Mesenchymal stem cell (in vitro differentiated cells and primary cell): ENCODE measurements at regions not wholly inside any gene's neighbourhood (a gene's known extent, or its start where the extent isn't known, plus 50 kb on each side); places are given as distances from the start of the nearest gene placed in this dataset.

Source experiments
- DNase-seq: peaks from one replicate; pipeline ENCODE4 v3.0.0-alpha.2; 2013
- H2AFZ ChIP-seq: one replicate; pipeline ENCODE4 v1.6.1; 2013; ENCODE audit warnings: low read depth, mild to moderate bottlenecking, control low read depth, inconsistent platforms, low read length, moderate library complexity
- H2AK5ac ChIP-seq: 2 replicates; pipeline ENCODE4 v1.6.1; 2013; ENCODE audit warnings: low read length, moderate library complexity, mild to moderate bottlenecking, inconsistent platforms; ENCODE audit not compliant: severe bottlenecking
- H2BK120ac ChIP-seq: one replicate; pipeline ENCODE4 v1.6.1; 2013; ENCODE audit warnings: low read depth, mild to moderate bottlenecking, inconsistent platforms, low read length, moderate library complexity
- H2BK12ac ChIP-seq, 2 experiments: one replicate each; pipeline ENCODE4 v1.6.1; 2013; ENCODE audit warnings: inconsistent platforms in 2 of 2, low read length in 2 of 2, mild to moderate bottlenecking in 2 of 2, moderate library complexity in 2 of 2, control low read depth in 1 of 2
- H2BK15ac ChIP-seq: one replicate; pipeline ENCODE4 v1.6.1; 2013; ENCODE audit warnings: mild to moderate bottlenecking, low read depth, inconsistent platforms; ENCODE audit not compliant: poor library complexity, severe bottlenecking
- H2BK5ac ChIP-seq: 2 replicates; pipeline ENCODE4 v1.6.1; 2013; ENCODE audit warnings: low read depth, mild to moderate bottlenecking, low read length, control low read depth, inconsistent platforms; ENCODE audit not compliant: poor library complexity, severe bottlenecking
- H3K14ac ChIP-seq, 2 experiments: one replicate each; pipeline ENCODE4 v1.6.1; 2013; ENCODE audit warnings: inconsistent platforms in 2 of 2, low read length in 2 of 2, control low read depth in 1 of 2, mild to moderate bottlenecking in 1 of 2, moderate library complexity in 1 of 2
- H3K18ac ChIP-seq, 2 experiments: one replicate each; pipeline ENCODE4 v1.6.1; 2013; ENCODE audit warnings: inconsistent platforms in 2 of 2, low read length in 2 of 2, control low read depth in 1 of 2, low read depth in 1 of 2, mild to moderate bottlenecking in 1 of 2
- H3K23ac ChIP-seq, 2 experiments: one replicate each; pipeline ENCODE4 v1.6.1; 2013; ENCODE audit warnings: inconsistent platforms in 2 of 2, low read length in 2 of 2, mild to moderate bottlenecking in 2 of 2, moderate library complexity in 2 of 2, control low read depth in 1 of 2
- H3K27ac ChIP-seq: 2 replicates; pipeline ENCODE4 v1.5.1; 2013; ENCODE audit warnings: mild to moderate bottlenecking, moderate library complexity, low read length, control low read depth, inconsistent platforms; ENCODE audit not compliant: poor library complexity, severe bottlenecking
- H3K27me3 ChIP-seq, 2 experiments: 2 replicates each; pipeline versions ENCODE4 v1.6.1 to v1.7.0; 2013; ENCODE audit warnings: low read length in 2 of 2, mild to moderate bottlenecking in 2 of 2, moderate library complexity in 2 of 2, control low read depth in 1 of 2, inconsistent platforms in 1 of 2; ENCODE audit not compliant: control insufficient read depth in 1 of 2, insufficient read depth in 1 of 2
- H3K36me3 ChIP-seq, 2 experiments: 2 replicates each; pipeline versions ENCODE4 v1.6.1 to v1.7.0; 2013; ENCODE audit warnings: low read length in 2 of 2, control low read depth in 1 of 2, inconsistent platforms in 1 of 2, low read depth in 1 of 2, mild to moderate bottlenecking in 1 of 2; ENCODE audit not compliant: insufficient read depth in 2 of 2, control insufficient read depth in 1 of 2
- H3K4ac ChIP-seq, 2 experiments: one replicate each; pipeline ENCODE4 v1.6.1; 2013; ENCODE audit warnings: inconsistent platforms in 2 of 2, low read length in 2 of 2, mild to moderate bottlenecking in 2 of 2, moderate library complexity in 2 of 2, control low read depth in 1 of 2, low read depth in 1 of 2
- H3K4me1 ChIP-seq: 2 replicates; pipeline ENCODE4 v1.6.1; 2013; ENCODE audit warnings: low read depth, low read length, control low read depth; ENCODE audit not compliant: control insufficient read depth, insufficient read depth
- H3K4me2 ChIP-seq: 2 replicates; pipeline ENCODE4 v1.6.1; 2013; ENCODE audit warnings: low read length, mild to moderate bottlenecking, inconsistent platforms; ENCODE audit not compliant: poor library complexity, severe bottlenecking
- H3K4me3 ChIP-seq, 2 experiments: 2 replicates each; pipeline versions ENCODE4 v1.5.1 to v1.7.0; 2013; ENCODE audit warnings: low read length in 2 of 2, mild to moderate bottlenecking in 2 of 2, control low read depth in 1 of 2, low read depth in 1 of 2; ENCODE audit not compliant: insufficient read depth in 1 of 2
- H3K79me1 ChIP-seq: replicated peaks from 2 replicates; pipeline ENCODE4 v1.6.1; 2013; ENCODE audit warnings: mild to moderate bottlenecking, control low read depth, low read length, inconsistent platforms; ENCODE audit not compliant: poor library complexity, severe bottlenecking
- H3K9ac ChIP-seq: 2 replicates; pipeline ENCODE4 v1.7.0; 2013; ENCODE audit warnings: mild to moderate bottlenecking, low read length, moderate library complexity
- H3K9me3 ChIP-seq: 2 replicates; pipeline ENCODE4 v1.7.0; 2013; ENCODE audit warnings: mild to moderate bottlenecking, low read length; ENCODE audit not compliant: control insufficient read depth
- H4K8ac ChIP-seq: one replicate; pipeline ENCODE4 v1.6.1; 2013; ENCODE audit warnings: inconsistent platforms, mild to moderate bottlenecking, low read length, moderate library complexity
- H4K91ac ChIP-seq: one replicate; pipeline ENCODE4 v1.6.1; 2013; ENCODE audit warnings: mild to moderate bottlenecking, low read length, inconsistent platforms
- WGBS: methylation state at CpG from one replicate; pipeline ENCODE4 v1.1.7; 2013; ENCODE audit warnings: mixed read lengths; 5-methylcytosine and 5-hydroxymethylcytosine counted together

DNA sequence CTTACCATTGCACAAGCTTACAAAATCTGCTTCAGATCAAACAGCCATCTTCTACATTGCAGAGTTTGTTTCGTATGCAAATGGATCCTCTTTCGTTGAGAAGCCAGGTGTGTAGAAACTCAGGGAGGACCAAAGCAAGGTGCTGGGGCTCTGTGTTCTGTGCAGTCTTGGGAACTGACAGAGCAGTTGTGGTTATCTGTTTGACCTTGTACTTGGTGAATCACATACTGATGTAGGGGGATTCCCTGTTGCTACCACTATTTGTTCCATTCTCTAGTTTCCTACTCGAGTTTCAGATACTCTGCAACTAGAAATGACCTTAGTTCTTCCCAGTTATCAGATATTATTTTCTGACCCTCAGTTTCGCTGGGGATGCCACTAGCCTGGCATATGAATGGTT lies 95.2 kb upstream of the CLDN10 start:
- Histone ChIP-seq H3K4ac (no peak overlapping the region), H3K23ac (no peak overlapping the region), H2BK12ac (no peak overlapping the region), H2BK5ac (no peak overlapping the region), H3K4me3 (no peak overlapping the region), H3K4me1 (peaks cover 1% of the 10 kb centered on the region), H3K36me3 (no peaks in the 10 kb centered on the region), H3K14ac (no peak overlapping the region), H3K18ac (no peak overlapping the region), H4K91ac (no peak overlapping the region), H2BK15ac (no peak overlapping the region), H2AK5ac (no peak overlapping the region), H3K4me2 (no peak overlapping the region), H3K79me1 (no peaks in the 10 kb centered on the region), H4K8ac (no peak overlapping the region), H2AFZ (no peak overlapping the region), H3K9me3 (peaks cover 7% of the 10 kb centered on the region), H3K9ac (no peak overlapping the region), H3K27me3 (peaks cover 13 to 19% of the 10 kb centered on the region in 2 experiments), H2BK120ac (no peak overlapping the region), H3K27ac (no peak overlapping the region)
- WGBS, result 78% methylated on average over 4 of the region's 4 CpGs
- DNase-seq, result peak; percentile 12

- no peak for DNase-seq
- H4K91ac ChIP-seq, result no peak overlapping the region
- no peak overlapping the region for H3K27ac ChIP-seq
- H3K36me3 ChIP-seq, result no peaks in the 10 kb centered on the region
- no peak overlapping the region for H3K4ac ChIP-seq
- no peak overlapping the region for H3K14ac ChIP-seq
- H3K4me2 ChIP-seq, result no peak overlapping the region
- no peak overlapping the region for H2AFZ ChIP-seq
- no peak overlapping the region for H2AK5ac ChIP-seq
- H3K18ac ChIP-seq, result no peak overlapping the region
- no peaks in the 10 kb centered on the region for H3K79me1 ChIP-seq
- no peak overlapping the region for H3K4me3 ChIP-seq
- H3K4me1 ChIP-seq, result no peaks in the 10 kb centered on the region
- peaks cover 0 to 7% of the 10 kb centered on the region in 2 experiments for H3K27me3 ChIP-seq
- H3K23ac ChIP-seq, result no peak overlapping the region
- H2BK120ac ChIP-seq, result no peak overlapping the region
- H3K9ac ChIP-seq, result no peak overlapping the region
- H2BK5ac ChIP-seq, result no peak overlapping the region
- H4K8ac ChIP-seq, result no peak overlapping the region
- no peak overlapping the region for H2BK12ac ChIP-seq
- WGBS, result 91% methylated on average over 3 of the region's 3 CpGs
- H2BK15ac ChIP-seq, result no peak overlapping the region
- H3K9me3 ChIP-seq, result peaks cover 7% of the 10 kb centered on the region
Measured at GRCh38 chr13:95462801-95463200, 89.7 kb upstream of the CLDN10 start.

GRCh38 chr13:95463531-95463930 lies 89.0 kb upstream of the CLDN10 start:
- Histone ChIP-seq H3K4me3 (no peak overlapping the region), H3K27me3 (peaks cover 0 to 3% of the 10 kb centered on the region in 2 experiments), H2BK12ac (no peak overlapping the region), H3K79me1 (no peaks in the 10 kb centered on the region), H2BK15ac (no peak overlapping the region), H3K27ac (no peak overlapping the region), H3K4me1 (no peaks in the 10 kb centered on the region), H3K9ac (no peak overlapping the region), H3K4me2 (no peak overlapping the region), H4K8ac (no peak overlapping the region), H3K36me3 (no peaks in the 10 kb centered on the region), H2BK120ac (no peak overlapping the region), H4K91ac (no peak overlapping the region), H3K14ac (no peak overlapping the region), H2AK5ac (no peak overlapping the region), H3K18ac (no peak overlapping the region), H3K9me3 (peaks cover 4% of the 10 kb centered on the region), H3K4ac (no peak overlapping the region), H2BK5ac (no peak overlapping the region), H3K23ac (no peak overlapping the region), H2AFZ (no peak overlapping the region)
- no peak for DNase-seq

DNA sequence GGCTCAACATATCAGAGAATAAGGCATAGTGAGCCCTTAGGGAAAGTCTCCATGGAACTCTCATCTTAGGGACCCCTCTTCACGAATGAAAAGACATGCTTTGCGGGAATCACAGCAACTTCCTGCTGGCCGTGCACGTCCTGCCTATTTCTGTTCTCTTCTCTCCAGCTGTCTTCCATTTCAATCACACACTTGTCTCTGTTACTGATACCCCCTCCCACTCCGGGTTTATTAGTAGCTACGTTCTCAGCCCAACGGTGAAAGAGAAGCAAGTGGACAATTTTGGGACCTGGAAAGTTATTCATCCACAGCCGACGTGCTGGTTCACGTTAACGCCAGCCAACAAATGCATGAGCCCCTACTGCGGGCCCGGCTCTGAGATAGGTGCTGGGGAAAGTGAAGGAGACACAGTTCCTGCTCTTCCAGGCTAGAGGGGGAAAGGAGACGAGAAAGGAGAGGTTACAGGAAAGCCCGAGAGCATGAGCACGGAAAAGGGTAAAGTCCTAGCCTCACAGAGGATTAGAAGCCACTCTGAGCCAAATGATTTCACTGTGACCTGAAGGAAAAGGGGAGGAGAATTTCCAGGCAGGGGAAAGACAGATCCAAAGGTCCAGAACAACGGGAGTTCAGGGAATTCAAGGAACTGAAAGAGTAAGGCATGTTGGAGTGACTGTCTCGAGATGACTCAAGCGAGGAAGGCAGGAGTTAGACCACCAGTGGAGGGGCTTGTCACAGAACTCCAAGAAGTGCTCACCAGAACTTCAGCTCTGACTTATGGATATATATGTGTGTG lies 81.8 kb upstream of the CLDN10 start:
- Histone ChIP-seq H3K79me1 (no peaks in the 10 kb centered on the region), H3K9ac (no peak overlapping the region), H3K4me1 (no peaks in the 10 kb centered on the region), H4K8ac (no peak overlapping the region), H3K36me3 (no peaks in the 10 kb centered on the region), H4K91ac (no peak overlapping the region), H3K27me3 (peaks cover 12 to 35% of the 10 kb centered on the region in 2 experiments), H2BK120ac (no peak overlapping the region), H3K14ac (no peak overlapping the region), H2AFZ (peak overlapping the region; percentile 23), H3K4me3 (no peak overlapping the region), H3K4ac (no peak overlapping the region), H2BK12ac (no peak overlapping the region), H3K23ac (peak overlapping the region in 1 of 2 experiments; percentile 60), H3K4me2 (no peak overlapping the region), H3K18ac (no peak overlapping the region), H2AK5ac (no peak overlapping the region), H3K27ac (no peak overlapping the region), H2BK5ac (no peak overlapping the region), H2BK15ac (no peak overlapping the region), H3K9me3 (no peaks in the 10 kb centered on the region)
- 87% methylated on average over 18 of the region's 19 CpGs for WGBS
- no peak for DNase-seq
